ENCODE measurements at regions not wholly inside any gene's neighbourhood (a gene's known extent, or its start where the extent isn't known, plus 50 kb on each side); places are given as distances from the start of the nearest gene placed in this dataset.
A peak's percentile ranks its signal among the peaks of the same experiment; 100 is the strongest.

DNA sequence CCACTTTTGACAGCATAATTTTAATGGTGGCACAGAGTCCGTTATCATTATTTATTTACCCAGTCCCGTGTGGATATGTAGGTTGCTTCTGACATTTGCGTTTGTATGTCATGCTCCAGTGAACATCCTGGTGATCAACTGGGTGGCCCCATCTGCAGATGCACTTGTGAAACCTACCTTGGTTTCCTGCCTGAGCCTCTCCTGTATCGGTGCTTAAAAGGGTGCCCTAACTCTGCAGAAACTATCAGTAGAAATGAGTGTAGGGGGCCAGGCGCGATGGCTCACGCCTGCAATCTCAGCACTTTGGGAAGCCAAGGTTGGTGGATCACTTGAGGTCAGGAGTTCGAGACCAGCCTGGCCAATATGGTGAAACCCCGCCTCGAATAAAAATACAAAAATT, 92.1 kb upstream of the IER5L start:
- no peak for DNase-seq (ENCODE audit: low spot score)

DNA sequence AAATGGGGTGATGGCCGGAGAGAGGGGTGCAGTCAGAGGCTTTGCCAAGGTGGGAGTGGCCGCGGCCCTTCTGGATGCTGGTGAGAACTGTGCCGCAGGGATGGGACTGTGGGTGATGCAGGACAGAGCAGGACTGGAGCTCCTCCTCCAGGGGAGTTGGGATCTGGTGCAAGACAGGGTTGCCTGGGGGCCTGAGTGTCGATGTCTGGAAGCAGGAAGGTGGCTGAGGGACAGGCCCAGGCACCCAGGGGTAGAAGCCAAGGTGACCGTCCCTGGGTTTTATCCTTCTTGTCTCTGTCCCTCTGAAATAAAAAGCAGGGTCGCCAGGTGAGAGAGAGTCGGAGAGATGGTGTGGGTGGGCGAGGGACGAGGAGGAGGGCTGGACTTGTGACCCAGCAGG, 89.1 kb upstream of the IER5L start:
- no peak for DNase-seq (ENCODE audit: low spot score)

DNA sequence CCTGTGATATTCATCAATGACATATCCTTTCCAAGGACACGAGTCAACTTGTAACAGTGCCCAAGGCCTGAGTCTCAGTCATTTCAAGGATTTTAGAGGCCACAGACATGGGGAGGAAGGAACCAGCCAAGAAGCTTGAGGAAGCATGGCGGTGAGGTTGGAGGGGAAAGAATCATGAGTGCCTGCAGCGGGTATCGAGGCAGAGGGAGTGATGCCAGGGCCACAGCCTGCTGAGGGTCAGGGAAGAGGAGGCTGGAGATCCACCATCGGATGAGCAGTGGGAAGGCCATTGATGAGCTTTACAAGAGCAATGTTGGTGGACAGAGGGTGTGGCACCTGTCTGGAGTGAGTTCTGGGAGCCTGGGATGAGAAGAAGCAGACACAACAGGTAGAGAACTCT, 88.5 kb upstream of the IER5L start:
- DNase-seq (ENCODE audit: low spot score): no peak

DNA sequence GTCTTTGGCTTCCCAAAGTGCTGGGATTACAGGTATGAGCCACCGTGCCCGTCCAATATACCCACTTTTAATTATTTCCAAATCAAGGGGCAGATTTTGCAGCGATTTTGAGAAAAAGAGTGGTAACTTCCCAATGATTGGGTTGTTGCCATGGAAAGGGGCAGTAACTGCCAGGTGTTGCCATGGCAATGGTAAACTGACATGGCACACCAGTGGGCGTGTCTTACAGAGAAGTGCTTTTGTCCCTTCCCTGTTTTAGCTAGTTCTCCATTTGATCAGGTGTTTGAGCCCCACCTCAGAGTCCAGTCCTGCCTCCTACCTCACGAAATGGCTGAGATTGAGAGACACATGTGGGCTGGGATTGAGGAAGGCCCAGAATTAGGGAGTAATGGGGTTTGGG, 86.3 kb upstream of the IER5L start:
- no peak for DNase-seq (ENCODE audit: low spot score)

DNA sequence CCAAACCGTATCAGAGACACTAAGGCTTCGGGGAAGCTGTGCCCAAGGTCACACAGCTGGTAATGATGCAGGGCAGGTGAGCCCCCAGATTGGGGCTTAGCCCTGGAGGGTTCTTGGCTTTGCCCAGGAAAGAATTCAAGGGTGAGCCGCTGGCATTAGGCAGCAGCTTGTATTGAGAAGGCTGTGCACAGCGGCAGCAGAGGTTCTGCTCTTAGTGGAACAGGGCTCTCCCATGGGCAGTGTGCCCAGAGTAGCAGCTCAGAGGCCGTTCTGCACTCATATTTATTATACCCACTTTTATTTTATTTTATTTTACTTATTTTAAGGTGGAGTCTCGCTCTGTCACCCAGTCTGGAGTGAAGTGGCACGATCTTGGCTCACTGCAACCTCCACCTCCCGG, 85.8 kb upstream of the IER5L start:
- DNase-seq (ENCODE audit: low spot score): no peak

DNA sequence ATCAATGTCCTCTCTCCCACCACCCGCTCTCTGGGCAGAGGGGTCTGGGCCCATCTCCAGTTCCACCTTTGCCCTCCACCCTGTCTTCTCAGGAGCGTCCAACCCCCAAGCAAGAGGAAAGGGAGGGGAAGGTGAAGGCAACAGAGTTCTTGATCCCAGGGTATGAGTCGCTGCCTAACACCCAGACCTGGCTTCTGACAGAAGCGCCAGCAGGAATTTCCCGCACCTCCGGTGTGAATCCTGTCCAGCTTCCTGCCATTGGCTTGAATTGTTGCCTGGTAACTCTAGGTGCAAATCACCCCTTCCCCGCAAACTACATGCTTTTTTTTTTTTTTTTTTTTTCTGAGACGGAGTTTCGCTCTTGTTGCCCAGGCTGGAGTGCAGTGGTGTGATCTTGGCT, 84.2 kb upstream of the IER5L start:
- DNase-seq (ENCODE audit: low spot score): no peak

DNA sequence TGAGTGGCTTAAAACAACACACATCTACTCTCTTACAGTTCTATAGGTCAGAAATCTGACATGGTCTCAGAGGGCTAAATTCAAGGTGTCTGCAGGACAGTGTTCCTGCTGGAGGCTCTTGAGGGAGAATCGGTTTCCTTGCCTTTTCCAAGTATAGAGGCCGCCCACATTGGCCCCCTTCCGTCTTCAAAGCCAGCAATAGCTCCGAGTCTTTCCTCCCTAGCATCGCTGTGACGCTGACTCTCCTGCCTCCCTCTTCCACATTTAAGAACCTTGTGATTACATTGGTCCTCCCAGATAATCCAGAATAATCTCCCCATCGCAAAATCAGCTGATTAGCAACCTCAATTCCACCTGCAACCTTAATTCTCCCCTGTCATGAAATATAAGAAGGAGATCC, 81.3 kb upstream of the IER5L start:
- no peak for DNase-seq (ENCODE audit: low spot score)

DNA sequence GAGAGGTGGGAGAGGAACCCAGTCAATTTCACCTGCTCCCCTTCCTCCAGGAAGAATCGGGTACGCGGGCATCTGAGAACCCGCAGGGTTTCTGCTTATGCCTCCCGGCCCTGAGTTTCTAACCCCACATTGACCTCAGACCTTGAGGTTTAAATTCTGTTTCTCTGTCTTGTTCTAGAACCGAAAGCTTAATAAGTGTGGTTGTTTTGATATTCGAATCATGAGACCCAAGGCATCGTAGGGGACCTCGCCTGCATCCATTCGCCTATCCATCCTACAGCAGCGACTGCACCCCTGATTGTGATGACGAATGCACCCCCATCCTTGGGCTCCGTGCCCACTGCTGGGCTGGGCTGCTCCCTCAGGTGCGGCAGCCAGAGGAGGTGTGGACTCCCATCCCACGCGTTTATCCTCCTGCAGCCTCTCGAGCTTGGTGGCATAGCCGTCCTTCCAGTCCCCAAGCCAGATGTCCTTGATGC, 80.8 kb upstream of the IER5L start:
- no peak for DNase-seq (ENCODE audit: low spot score)

DNA sequence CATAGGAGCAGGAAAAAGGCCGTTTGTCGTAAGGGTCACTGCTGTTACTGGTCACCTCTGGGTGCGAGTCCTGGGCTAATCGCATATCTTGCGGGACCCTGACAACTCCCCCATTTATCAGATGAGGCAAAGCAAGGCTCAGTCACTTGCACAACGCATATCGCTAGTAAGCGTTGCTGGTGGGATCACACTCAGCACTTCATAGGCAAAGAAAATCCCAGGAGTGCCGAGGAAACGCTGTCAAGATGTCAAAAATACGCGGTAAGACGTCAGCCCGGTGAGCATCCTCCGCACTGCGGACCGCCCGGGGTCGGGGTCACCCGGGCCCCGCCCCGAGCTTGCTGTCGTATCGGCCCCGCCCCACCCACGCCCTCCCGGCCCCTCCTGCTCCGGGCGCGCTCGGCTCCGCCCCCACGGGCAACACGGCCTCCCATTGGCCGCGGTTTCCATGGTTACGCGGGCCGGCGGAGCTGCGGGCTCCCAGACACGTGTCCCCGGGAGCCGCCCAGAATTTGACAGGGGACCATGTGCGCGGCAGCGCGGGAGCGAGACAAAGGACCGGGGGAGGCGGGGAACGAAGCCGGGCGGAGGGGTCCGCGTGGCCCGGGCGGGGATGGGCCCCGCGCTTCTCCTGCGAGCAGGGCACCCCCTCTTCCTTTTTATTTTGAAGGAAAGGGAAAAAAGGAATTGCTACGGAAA, 80.2 kb upstream of the IER5L start:
- peak; percentile 85 for DNase-seq (ENCODE audit: low spot score)

DNA sequence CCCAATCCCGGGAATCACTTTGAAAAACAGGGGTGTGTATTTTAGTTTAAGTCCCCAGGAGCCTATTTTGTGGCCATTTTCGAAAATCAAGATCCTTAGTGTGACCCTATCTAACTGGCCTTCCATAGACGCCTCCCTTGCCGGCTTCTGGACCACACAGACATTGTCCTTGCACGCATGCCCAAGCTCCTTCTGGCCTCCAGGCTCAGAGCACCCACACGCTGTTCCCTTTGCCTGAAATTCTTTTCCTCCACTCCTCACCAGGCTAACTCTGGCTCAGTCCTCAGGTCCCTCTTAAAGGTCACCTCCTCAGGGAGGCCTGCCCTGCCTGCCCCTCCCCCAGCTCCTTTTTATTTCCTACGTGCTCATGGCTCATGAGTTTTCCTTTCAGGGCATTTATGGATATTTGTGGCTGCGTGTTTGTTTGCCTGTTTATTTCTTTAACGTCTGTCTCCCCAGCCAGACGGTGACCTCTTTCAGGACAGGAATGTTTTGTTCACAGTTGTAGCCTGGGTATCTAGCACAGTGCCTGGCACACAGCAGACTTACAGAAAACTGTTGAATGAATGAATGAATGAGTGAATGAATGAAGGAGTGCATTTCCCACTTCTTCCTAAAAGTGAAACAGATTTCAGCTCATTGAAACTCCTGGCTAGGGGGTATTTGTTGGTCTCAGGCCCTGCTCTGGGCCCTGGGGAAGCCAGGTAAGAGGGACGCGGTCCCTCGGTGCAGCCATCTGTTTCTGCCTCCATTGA, 79.1 kb upstream of the IER5L start:
- DNase-seq (ENCODE audit: low spot score): no peak

DNA sequence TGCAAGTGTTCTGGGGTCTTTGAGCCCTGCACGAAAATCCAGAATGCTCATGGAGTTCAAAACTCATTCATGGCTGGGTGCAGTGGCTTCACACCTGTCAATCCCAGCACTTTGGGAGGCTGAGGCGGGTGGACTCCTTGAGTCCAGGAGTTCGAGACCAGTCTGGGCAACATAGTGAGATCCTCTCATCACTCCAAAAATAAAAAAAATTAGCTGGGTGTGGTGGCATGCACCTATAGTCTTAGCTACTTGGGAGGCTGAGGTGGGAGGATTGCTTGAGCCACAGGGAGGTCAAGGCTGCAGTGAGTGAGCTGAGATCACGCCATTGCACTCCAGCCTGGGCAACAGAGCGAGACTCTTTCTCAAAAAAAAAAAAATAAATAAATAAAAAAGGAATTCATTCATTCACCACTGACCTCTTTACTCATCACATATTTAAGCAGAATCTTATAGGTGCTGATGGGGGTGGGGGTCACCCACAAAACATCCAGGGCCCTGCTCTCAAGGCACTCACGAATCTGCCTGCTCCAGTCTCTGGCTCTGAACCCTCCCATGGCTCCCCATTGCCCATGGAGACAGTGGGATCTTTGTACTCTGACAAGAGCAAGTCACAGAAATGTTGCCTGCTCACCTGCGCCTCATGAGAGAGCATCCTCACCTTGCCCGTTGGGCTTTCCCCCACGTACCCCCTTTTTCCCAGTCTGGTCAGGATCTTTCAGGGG, 76.7 kb upstream of the IER5L start:
- no peak for DNase-seq (ENCODE audit: low spot score)

DNA sequence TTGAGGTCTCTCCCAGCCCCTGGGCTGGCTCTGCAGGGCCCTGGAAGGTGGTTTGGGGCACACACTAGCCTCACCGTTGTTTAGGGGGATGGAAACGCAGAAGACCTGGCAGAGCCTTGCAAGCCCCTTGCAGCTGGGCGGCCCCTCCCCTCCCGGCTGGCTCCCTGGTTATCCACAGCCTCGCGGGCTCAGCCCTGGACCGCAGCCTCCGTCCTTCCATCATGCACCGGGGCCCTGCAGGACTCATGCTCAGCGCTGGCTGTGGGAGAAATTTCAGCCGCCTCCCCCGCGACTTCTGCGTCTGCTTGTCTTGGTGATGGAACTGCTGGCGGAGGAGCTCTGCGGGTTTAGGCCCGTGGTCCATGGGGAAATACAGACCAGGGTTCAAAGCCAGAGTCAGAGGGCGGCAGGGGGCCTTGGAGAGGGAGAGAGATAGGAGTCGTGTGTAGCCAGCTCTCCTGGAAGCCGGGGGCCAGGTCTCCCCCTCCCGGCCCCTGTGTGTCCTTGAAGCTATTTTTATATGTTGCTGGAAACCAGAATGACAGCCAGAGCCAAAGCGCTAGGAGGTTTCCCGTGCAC, 75.8 kb upstream of the IER5L start:
- DNase-seq (ENCODE audit: low spot score): no peak

DNA sequence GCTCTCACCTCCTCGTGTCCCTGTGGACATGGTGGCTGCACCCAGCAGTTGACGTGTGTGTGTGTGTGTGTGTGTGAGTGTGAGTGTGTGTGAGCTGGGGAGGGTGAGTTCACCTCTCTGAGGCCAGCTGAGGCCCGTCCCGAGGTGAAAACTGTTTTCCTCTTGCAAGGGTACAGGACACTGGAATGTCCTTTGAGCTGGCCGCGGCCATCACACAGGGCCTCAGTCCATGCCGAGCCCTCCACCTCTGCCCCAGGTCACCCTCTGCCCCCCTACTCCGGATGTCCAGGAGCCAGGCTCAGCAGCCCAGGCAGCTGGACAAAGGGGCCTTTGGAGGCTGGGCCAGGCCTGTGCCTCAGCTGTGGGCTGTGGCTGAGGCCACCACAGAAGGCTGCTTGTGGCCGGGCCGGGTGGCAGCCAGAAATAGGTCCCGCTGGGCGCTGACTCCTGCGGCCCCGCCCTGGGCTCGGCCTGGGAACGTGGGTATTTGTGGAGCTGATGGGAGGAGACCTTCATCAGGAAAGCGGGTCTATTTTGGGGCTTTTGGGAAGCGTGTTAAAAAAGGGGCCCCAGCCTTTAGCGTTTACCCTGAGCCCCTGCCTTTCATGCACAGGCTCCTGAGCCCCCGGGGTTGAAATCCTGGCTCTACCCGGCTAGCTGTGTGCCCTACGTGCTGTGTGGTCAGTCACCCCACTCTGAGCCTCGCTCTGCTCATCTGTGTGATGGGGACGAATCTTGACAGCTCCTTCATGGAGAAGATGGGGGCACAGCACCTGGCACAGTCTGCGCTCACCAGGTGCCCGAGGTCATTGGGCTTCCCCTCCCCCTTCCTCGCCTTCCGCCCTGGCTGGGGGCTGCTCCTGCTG, 75.1 kb upstream of the IER5L start:
- DNase-seq (ENCODE audit: low spot score): no peak

DNA sequence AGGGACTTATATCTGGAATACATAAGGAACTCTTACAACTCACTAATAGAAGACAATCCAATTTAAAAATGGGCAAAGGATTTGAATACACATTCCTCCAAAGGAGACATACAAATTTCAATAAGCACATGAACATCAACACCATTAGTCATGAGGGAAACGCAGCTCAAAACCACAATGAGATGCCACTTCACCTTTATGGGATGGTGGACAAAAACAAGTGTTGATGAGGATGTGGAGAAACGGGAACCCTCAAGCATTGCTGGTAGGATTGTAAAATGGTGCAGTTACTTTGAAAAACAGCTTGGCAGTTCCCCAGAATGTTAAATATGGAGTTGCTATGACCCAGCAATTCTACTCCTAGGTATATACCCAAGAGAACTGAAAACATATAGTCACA, 72.7 kb upstream of the IER5L start:
- no peak for DNase-seq (ENCODE audit: low spot score)

DNA sequence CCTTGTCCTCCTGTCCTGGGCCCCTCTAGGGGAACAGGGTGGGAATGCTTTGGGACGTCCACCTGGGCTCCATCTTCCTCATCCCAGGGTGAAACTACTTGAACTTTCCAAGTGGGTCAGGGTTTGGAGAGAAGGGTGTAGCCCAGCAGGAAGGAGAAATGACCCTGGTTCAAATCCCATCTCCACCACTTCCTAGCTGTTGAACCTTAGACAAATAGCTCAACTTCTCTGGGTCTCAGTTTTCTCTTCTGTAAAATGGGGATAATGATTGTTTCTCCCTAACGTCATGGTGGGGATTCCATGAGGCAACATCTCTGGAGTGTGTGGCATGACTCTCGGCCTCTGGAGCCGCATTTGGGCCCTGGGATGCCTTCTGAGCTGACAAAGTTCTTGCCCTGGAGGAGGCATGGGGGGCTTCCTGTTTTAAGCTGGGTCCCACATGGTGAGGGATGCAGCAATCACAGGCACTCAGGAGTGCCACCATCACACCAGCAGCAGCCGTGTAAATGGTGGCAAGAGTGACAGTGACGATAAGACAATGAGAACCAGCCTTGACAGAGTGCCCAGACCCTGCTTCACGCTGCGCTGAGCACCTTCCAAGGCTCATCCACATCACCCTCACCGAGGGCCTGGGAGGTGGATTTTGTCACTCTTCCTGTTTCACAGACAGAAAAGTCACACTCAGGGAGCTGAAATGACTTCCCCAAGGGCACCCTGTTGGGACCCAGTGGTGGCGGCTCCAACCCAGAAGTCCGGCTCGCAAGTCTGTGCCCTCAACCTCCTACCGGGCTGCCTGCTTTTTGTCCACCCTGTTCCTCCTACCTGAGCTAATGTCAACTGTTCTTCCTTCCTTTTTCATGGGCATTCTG, 69.5 kb upstream of the IER5L start:
- DNase-seq (ENCODE audit: low spot score): no peak

DNA sequence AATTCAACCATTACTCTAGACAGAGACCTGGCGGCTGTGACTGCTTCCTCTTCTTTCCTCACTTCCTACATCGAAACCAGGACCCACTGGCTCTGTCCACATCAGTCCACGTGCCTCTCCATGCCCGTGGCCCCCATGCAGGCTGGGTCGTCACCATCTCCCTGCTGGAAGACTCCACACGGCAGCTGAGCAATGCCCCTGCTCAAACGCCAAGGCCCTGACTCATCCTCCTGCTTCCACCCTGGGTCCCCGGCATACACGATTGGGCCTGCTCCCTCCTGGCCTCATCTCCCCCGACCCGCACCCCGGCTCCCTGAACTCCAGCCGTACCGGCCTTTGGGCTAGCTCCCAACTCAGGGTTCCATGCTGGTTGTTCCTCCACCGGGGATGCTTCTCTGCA, 67.2 kb upstream of the IER5L start:
- no peak for DNase-seq (ENCODE audit: low spot score)

DNA sequence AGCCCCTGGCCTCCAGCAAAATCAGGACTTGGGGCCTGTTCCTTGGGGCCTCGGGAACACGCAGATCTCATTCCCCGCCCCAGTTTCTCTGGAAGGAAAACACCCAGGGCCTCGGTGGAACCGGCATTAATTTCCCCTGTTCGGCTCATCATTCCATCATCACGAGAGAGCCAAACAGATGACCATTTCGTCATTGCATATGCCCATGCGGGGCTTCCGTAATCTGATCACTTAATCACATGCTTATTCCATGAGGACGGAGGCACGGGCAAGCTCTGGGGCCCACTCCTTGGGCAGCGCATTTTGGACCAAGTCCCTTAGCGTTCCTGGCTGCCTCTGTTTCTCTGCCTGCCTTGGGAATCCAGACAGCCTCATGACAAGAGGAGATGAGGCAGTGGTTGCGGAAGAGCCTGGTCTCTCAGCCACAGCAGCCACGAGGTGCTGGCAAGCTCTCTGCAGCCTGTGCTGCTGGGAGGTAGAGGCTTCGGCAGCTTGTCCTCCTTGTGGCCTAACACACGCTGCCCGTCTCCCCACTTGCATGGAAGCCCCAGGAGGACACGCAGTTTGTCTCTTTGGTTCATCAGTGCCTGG, 65.0 kb upstream of the IER5L start:
- DNase-seq (ENCODE audit: low spot score): no peak

DNA sequence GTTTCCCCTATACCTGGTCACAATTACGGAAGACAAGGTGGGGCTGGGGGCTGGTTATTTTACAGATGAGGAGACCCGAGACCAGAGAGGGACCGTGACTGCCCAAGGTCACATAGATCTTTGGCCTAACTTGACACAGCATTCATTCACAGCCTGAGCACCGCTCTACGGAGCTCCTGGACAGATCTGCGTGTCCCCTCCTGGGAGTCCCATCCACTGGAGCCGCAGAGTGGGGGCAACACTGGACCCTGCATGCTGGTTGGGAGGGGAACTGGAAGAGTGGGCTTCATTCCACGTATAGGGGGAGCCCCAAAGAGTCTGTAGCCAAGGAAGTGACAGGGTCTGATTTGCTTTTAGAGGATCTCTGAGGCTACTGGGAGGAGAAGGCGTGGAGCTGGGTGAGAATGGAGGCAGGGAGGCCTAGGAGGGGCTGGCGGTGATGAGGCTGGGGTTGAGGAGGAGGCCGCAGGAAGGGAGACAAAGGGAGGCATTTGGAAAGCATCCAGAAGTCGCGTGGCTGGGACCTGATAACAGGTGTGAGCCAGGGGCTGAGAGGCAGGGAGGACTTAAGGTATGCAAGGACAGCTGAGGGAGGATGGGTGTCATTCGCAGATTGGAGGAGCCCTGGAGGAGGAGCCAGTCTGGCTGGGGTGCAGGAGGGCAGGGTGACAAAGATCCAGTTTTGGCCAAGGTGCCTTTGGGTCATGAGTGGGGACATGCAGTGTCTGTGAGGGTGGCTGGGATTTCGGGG, 64.3 kb upstream of the IER5L start:
- DNase-seq (ENCODE audit: low spot score): no peak

DNA sequence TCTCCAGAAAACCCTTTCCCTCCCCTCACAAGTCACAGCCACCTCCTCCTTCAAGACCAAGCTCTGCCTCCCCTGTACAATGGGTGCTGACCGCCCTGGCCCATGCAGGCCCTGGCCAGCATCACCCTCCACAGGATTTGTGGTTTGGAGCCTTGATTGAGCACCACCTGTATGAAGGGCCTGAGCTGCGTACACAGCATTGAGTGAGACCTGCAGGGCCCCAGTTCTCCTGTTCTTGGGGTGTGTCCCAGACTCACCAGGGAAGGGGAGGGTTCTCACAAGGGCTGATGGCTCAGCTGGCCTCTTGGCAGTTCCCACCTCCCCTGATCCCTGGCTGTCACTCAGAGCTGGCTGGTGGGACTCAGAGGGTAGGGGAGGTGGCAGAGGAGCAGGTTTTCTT, 63.7 kb upstream of the IER5L start:
- no peak for DNase-seq (ENCODE audit: low spot score)
